ENCODE measurements at regions not wholly inside any gene's neighbourhood (a gene's known extent, or its start where the extent isn't known, plus 50 kb on each side); places are given as distances from the start of the nearest gene placed in this dataset.

DNA sequence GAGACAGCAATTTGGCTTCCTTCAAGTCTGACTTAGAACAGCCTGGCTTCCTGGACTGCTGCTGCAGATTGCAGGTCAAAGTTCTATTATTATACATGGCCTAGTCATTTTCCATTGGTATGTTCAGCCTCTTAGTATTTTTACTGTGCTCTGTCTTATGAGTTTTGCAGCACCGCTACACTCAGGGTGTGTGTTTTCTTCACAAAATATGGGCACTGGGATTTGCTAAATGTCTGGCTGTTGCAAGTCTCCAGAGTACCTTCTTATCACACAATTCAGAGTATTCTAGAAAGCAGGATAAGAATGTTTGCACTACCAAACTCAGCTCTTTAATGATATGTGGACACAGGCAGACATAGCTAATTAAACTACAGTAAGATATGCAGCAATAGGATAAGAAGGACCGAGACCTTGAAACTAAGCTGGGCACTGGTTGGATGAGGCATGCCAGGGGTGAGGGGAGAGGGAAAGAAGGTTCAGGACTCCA is 203.0 kb upstream of the PDZRN3 start:
- H3K23me2 ChIP-seq (ENCODE audit: insufficient read length, low read depth, low read length, poor library complexity, severe bottlenecking) = no peaks in the 10 kb centered on the region
- no peak overlapping the region for H4K8ac ChIP-seq (replicated peaks; ENCODE audit: insufficient read length, low read depth, low read length)
- H3K14ac ChIP-seq (ENCODE audit: insufficient read depth, low read length) = no peak overlapping the region
- no peak overlapping the region for H2AFZ ChIP-seq (ENCODE audit: low read length)
- H3K4me2 ChIP-seq (ENCODE audit: insufficient read depth, insufficient read length, low read length) = no peak overlapping the region
- no peaks in the 10 kb centered on the region for H3K9me3 ChIP-seq (ENCODE audit: control insufficient read depth, low read depth, low read length)
- Mint-ChIP-seq H3K4me3 (no peak overlapping the region), H3K4me1 (no peaks in the 10 kb centered on the region), H3K36me3 (ENCODE audit: insufficient read depth in 1 of 3, low read depth in 3 of 3) (no peaks in the 10 kb centered on the region), H3K27ac (no peak overlapping the region), H3K27me3 (ENCODE audit: low read depth) (no peaks in the 10 kb centered on the region; the same call in 1 of the 2 replicates), H3K9me3 (peaks cover 0 to under 1% of the 10 kb centered on the region in 2 experiments; a peak in 2 of 5 replicates)
- no peak overlapping the region for H3T11ph ChIP-seq (ENCODE audit: low read length)
- H4K91ac ChIP-seq (ENCODE audit: insufficient read length, low read depth, low read length) = no peak overlapping the region
- no peaks in the 10 kb centered on the region for H3K27me3 ChIP-seq (ENCODE audit: insufficient read depth, low read length)
- H4K5ac ChIP-seq (ENCODE audit: insufficient read length, low read depth, low read length) = no peak overlapping the region
- H4K20me1 ChIP-seq (ENCODE audit: control insufficient read depth, insufficient read depth, insufficient read length) = no peaks in the 10 kb centered on the region
- H3K79me2 ChIP-seq (ENCODE audit: insufficient read depth, low read length) = no peaks in the 10 kb centered on the region
- no peak for DNase-seq
- no peaks in the 10 kb centered on the region for H3K79me1 ChIP-seq (ENCODE audit: insufficient read depth, low read depth, low read length, poor library complexity, severe bottlenecking)
- H2BK15ac ChIP-seq (ENCODE audit: low read depth, low read length) = no peak overlapping the region
- no peak overlapping the region for H3K18ac ChIP-seq (ENCODE audit: insufficient read length, low read depth, low read length)
- no peak overlapping the region for H3K27ac ChIP-seq (ENCODE audit: insufficient read length, low read depth, low read length)
- no peak overlapping the region for H2AK5ac ChIP-seq (ENCODE audit: insufficient read length, low read length)
- no peaks in the 10 kb centered on the region for H3K4me1 ChIP-seq (ENCODE audit: insufficient read depth, low read length)
- no peak overlapping the region for H3K4ac ChIP-seq (ENCODE audit: low read depth, low read length)
- H3K23ac ChIP-seq (ENCODE audit: insufficient read length, low read depth, low read length) = no peak overlapping the region
- no peak overlapping the region for H2BK120ac ChIP-seq (ENCODE audit: low read depth, low read length, poor library complexity, severe bottlenecking)
- H3K56ac ChIP-seq (ENCODE audit: insufficient read length, low read depth, low read length) = no peak overlapping the region
- H3K9ac ChIP-seq (ENCODE audit: extremely low read depth, insufficient read length, low read length) = no peak overlapping the region
- no peak for TF ChIP-seq CTCF (conservative IDR thresholded peaks at IDR 0.05)
- WGBS (ENCODE audit: extremely low coverage, insufficient read length, low lambda C conversion rate) = no CpG with 5 or more reads among the region's 2 CpGs
- H2BK20ac ChIP-seq (ENCODE audit: low read depth, low read length, poor library complexity, severe bottlenecking) = no peak overlapping the region
- no peak overlapping the region for H2BK5ac ChIP-seq (ENCODE audit: insufficient read length, low read length)
- no peak overlapping the region for H2BK12ac ChIP-seq (ENCODE audit: insufficient read length, low read depth, low read length)

Data from H9 (cell line).